H9 (cell line): ENCODE measurements at regions not wholly inside any gene's neighbourhood (a gene's known extent, or its start where the extent isn't known, plus 50 kb on each side); places are given as distances from the start of the nearest gene placed in this dataset.

Source experiments
- DNase-seq: peaks from one replicate; pipeline ENCODE4 v3.0.0-alpha.2; 2017
- H2AFZ ChIP-seq: one replicate; pipeline ENCODE4 v1.6.1; 2013; ENCODE audit warnings: mild to moderate bottlenecking, low read length, control low read depth, moderate library complexity
- H2AK5ac ChIP-seq: 2 replicates; pipeline ENCODE4 v1.6.1; 2013; ENCODE audit warnings: low read length, control low read depth, mixed read lengths; ENCODE audit not compliant: insufficient read length
- H2BK120ac ChIP-seq: one replicate; pipeline ENCODE4 v1.6.1; 2013; ENCODE audit warnings: low read depth, mild to moderate bottlenecking, low read length, control low read depth, inconsistent platforms; ENCODE audit not compliant: poor library complexity, severe bottlenecking
- H2BK12ac ChIP-seq: 2 replicates; pipeline ENCODE4 v1.6.1; 2013; ENCODE audit warnings: low read length, control low read depth, mixed read lengths, low read depth; ENCODE audit not compliant: insufficient read length
- H2BK15ac ChIP-seq: 2 replicates; pipeline ENCODE4 v1.6.1; 2013; ENCODE audit warnings: low read depth, low read length, control low read depth
- H2BK20ac ChIP-seq: one replicate; pipeline ENCODE4 v1.6.1; 2013; ENCODE audit warnings: low read depth, mild to moderate bottlenecking, low read length, control low read depth, inconsistent platforms; ENCODE audit not compliant: poor library complexity, severe bottlenecking
- H2BK5ac ChIP-seq: 2 replicates; pipeline ENCODE4 v1.6.1; 2013; ENCODE audit warnings: low read length, control low read depth, mixed read lengths; ENCODE audit not compliant: insufficient read length
- H3K14ac ChIP-seq: 2 replicates; pipeline ENCODE4 v1.6.1; 2013; ENCODE audit warnings: low read length, control low read depth; ENCODE audit not compliant: insufficient read depth
- H3K18ac ChIP-seq: 2 replicates; pipeline ENCODE4 v1.6.1; 2013; ENCODE audit warnings: low read depth, mild to moderate bottlenecking, mixed read lengths, low read length, control low read depth; ENCODE audit not compliant: insufficient read length
- H3K23ac ChIP-seq: 2 replicates; pipeline ENCODE4 v1.6.1; 2013; ENCODE audit warnings: low read length, control low read depth, mixed read lengths, low read depth; ENCODE audit not compliant: insufficient read length
- H3K23me2 ChIP-seq: 2 replicates; pipeline ENCODE4 v1.6.1; 2013; ENCODE audit warnings: low read depth, mild to moderate bottlenecking, mixed read lengths, low read length, control low read depth; ENCODE audit not compliant: insufficient read length, poor library complexity, severe bottlenecking
- H3K27ac ChIP-seq: 2 replicates; pipeline ENCODE4 v1.5.1; 2013; ENCODE audit warnings: low read length, control low read depth, mixed read lengths, low read depth; ENCODE audit not compliant: insufficient read length
- H3K27me3 ChIP-seq: 2 replicates; pipeline ENCODE4 v1.6.1; 2013; ENCODE audit warnings: low read length, control low read depth, inconsistent platforms; ENCODE audit not compliant: insufficient read depth
- H3K4ac ChIP-seq: 2 replicates; pipeline ENCODE4 v1.6.1; 2013; ENCODE audit warnings: low read depth, mild to moderate bottlenecking, control low read depth, inconsistent platforms, low read length, moderate library complexity
- H3K4me1 ChIP-seq: 2 replicates; pipeline ENCODE4 v1.6.1; 2013; ENCODE audit warnings: low read length, control low read depth, inconsistent platforms; ENCODE audit not compliant: insufficient read depth
- H3K4me2 ChIP-seq: 2 replicates; pipeline ENCODE4 v1.6.1; 2013; ENCODE audit warnings: low read length, control low read depth, mixed read lengths; ENCODE audit not compliant: insufficient read length, insufficient read depth
- H3K56ac ChIP-seq: 2 replicates; pipeline ENCODE4 v1.6.1; 2013; ENCODE audit warnings: low read depth, mild to moderate bottlenecking, mixed read lengths, low read length, control low read depth; ENCODE audit not compliant: insufficient read length
- H3K79me1 ChIP-seq: 2 replicates; pipeline ENCODE4 v1.6.1; 2013; ENCODE audit warnings: low read depth, mild to moderate bottlenecking, moderate library complexity, low read length, control low read depth, inconsistent platforms; ENCODE audit not compliant: insufficient read depth, poor library complexity, severe bottlenecking
- H3K79me2 ChIP-seq: 2 replicates; pipeline ENCODE4 v1.6.1; 2013; ENCODE audit warnings: low read length, control low read depth, inconsistent platforms; ENCODE audit not compliant: insufficient read depth
- H3K9ac ChIP-seq: 2 replicates; pipeline ENCODE4 v1.6.1; 2013; ENCODE audit warnings: low read length, control low read depth, mixed read lengths; ENCODE audit not compliant: insufficient read length; ENCODE audit errors: extremely low read depth
- H3K9me3 ChIP-seq: one replicate; pipeline ENCODE4 v1.6.1; 2013; ENCODE audit warnings: low read depth, low read length, inconsistent platforms; ENCODE audit not compliant: control insufficient read depth
- H3T11ph ChIP-seq: one replicate; pipeline ENCODE4 v1.6.1; 2013; ENCODE audit warnings: mild to moderate bottlenecking, low read length, control low read depth, inconsistent platforms
- H4K20me1 ChIP-seq: one replicate; pipeline ENCODE4 v1.6.1; 2013; ENCODE audit not compliant: control insufficient read depth, insufficient read length, insufficient read depth
- H4K5ac ChIP-seq: 2 replicates; pipeline ENCODE4 v1.6.1; 2013; ENCODE audit warnings: low read depth, mild to moderate bottlenecking, mixed read lengths, low read length, control low read depth; ENCODE audit not compliant: insufficient read length
- H4K8ac ChIP-seq: replicated peaks from 2 replicates; pipeline ENCODE4 v1.6.1; 2013; ENCODE audit warnings: low read length, control low read depth, mixed read lengths, low read depth; ENCODE audit not compliant: insufficient read length
- H4K91ac ChIP-seq: 2 replicates; pipeline ENCODE4 v1.6.1; 2013; ENCODE audit warnings: low read depth, mild to moderate bottlenecking, moderate library complexity, mixed read lengths, low read length, control low read depth; ENCODE audit not compliant: insufficient read length
- H3K27ac Mint-ChIP-seq, 3 experiments: 2 replicates in 2 of 3; 3 replicates in 1 of 3; pipeline ENCODE4 v1.8.0; 2020 to 2021; ENCODE audit warnings: mixed read lengths in 3 of 3, mild to moderate bottlenecking in 1 of 3, moderate library complexity in 1 of 3
- H3K27me3 Mint-ChIP-seq: 2 replicates; pipeline ENCODE4 v1.8.0; 2021; ENCODE audit warnings: low read depth, mild to moderate bottlenecking, moderate library complexity, mixed read lengths
- H3K36me3 Mint-ChIP-seq, 3 experiments: 2 replicates in 2 of 3; 3 replicates in 1 of 3; pipeline ENCODE4 v1.8.0; 2020 to 2021; ENCODE audit warnings: low read depth in 3 of 3, mixed read lengths in 3 of 3; ENCODE audit not compliant: insufficient read depth in 1 of 3
- H3K4me1 Mint-ChIP-seq, 2 experiments: 2 replicates each; pipeline ENCODE4 v1.8.0; 2020; ENCODE audit warnings: mixed read lengths in 2 of 2
- H3K4me3 Mint-ChIP-seq, 2 experiments: 2 replicates in 1 of 2; 3 replicates in 1 of 2; pipeline ENCODE4 v1.8.0; 2020 to 2021; ENCODE audit warnings: mild to moderate bottlenecking in 2 of 2, mixed read lengths in 2 of 2, moderate library complexity in 1 of 2
- H3K9me3 Mint-ChIP-seq, 2 experiments: 2 replicates in 1 of 2; 3 replicates in 1 of 2; pipeline ENCODE4 v1.8.0; 2020; ENCODE audit warnings: mild to moderate bottlenecking in 2 of 2, mixed read lengths in 2 of 2, moderate library complexity in 1 of 2
- WGBS: extraction: QIAGEN DNeasy Blood & Tissue Kit; methylation state at CpG from one replicate; pipeline ENCODE4 v1.1.7; 2013; ENCODE audit warnings: missing lambda C conversion rate, low lambda C conversion rate, mixed read lengths; ENCODE audit not compliant: insufficient read length; ENCODE audit errors: extremely low coverage; 5-methylcytosine and 5-hydroxymethylcytosine counted together
- TF ChIP-seq, protein P1 (sequence below): fragments of 200-600 bp; sonication (generic); conservative IDR thresholded peaks from 3 replicates; pipeline ENCODE4 v1.8.0; 2021; ENCODE audit warnings: antibody characterized with exemption, mild to moderate bottlenecking

DNA sequence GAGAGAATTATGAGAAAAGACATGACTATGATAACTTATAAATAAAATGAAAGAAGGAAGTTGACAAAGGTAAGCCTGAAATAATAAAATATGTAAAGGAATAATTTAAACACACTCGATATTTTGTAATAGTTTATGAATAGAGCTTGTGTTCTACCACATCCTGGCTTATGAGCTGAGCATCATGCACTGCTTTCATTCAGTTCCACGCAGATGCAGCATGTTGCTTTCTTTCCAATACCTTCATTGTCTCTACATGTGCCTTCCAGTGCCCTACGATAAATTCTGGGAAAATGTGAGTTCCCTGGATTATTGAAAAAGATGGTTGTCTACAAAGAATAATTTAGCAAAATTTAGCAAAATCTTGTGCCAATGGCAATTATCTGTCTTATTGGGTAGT, 398.9 kb upstream of the SEMA3C start:
- no peak overlapping the region for H4K5ac ChIP-seq
- no peak for DNase-seq
- no peak overlapping the region for H2BK12ac ChIP-seq
- H2BK15ac ChIP-seq: no peak overlapping the region
- no peaks in the 10 kb centered on the region for H3K27me3 ChIP-seq
- no peak overlapping the region for H3K56ac ChIP-seq
- Mint-ChIP-seq H3K4me3 (no peak overlapping the region), H3K9me3 (no peaks in the 10 kb centered on the region), H3K36me3 (no peaks in the 10 kb centered on the region), H3K4me1 (peaks cover 0 to 4% of the 10 kb centered on the region in 2 experiments; a peak in 2 of 4 replicates), H3K27me3 (no peaks in the 10 kb centered on the region), H3K27ac (no peak overlapping the region)
- no peak overlapping the region for H3K27ac ChIP-seq
- WGBS: no CpG with 5 or more reads among the region's 3 CpGs
- H3K4ac ChIP-seq: no peak overlapping the region
- H3K4me2 ChIP-seq: no peak overlapping the region
- H2AK5ac ChIP-seq: no peak overlapping the region
- no peak overlapping the region for H2BK20ac ChIP-seq
- no peaks in the 10 kb centered on the region for H3K9me3 ChIP-seq
- H3K23ac ChIP-seq: no peak overlapping the region
- TF ChIP-seq, protein P1, sequence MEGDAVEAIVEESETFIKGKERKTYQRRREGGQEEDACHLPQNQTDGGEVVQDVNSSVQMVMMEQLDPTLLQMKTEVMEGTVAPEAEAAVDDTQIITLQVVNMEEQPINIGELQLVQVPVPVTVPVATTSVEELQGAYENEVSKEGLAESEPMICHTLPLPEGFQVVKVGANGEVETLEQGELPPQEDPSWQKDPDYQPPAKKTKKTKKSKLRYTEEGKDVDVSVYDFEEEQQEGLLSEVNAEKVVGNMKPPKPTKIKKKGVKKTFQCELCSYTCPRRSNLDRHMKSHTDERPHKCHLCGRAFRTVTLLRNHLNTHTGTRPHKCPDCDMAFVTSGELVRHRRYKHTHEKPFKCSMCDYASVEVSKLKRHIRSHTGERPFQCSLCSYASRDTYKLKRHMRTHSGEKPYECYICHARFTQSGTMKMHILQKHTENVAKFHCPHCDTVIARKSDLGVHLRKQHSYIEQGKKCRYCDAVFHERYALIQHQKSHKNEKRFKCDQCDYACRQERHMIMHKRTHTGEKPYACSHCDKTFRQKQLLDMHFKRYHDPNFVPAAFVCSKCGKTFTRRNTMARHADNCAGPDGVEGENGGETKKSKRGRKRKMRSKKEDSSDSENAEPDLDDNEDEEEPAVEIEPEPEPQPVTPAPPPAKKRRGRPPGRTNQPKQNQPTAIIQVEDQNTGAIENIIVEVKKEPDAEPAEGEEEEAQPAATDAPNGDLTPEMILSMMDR: no peak
- no peak overlapping the region for H3T11ph ChIP-seq
- no peak overlapping the region for H2AFZ ChIP-seq
- H4K20me1 ChIP-seq: no peaks in the 10 kb centered on the region
- no peak overlapping the region for H4K8ac ChIP-seq
- H3K4me1 ChIP-seq: no peaks in the 10 kb centered on the region
- H3K9ac ChIP-seq: no peak overlapping the region
- no peaks in the 10 kb centered on the region for H3K23me2 ChIP-seq
- no peaks in the 10 kb centered on the region for H3K79me2 ChIP-seq
- no peaks in the 10 kb centered on the region for H3K79me1 ChIP-seq
- H4K91ac ChIP-seq: no peak overlapping the region
- H2BK5ac ChIP-seq: no peak overlapping the region
- no peak overlapping the region for H3K18ac ChIP-seq
- H2BK120ac ChIP-seq: no peak overlapping the region
- H3K14ac ChIP-seq: no peak overlapping the region
